ENCODE measurements at regions not wholly inside any gene's neighbourhood (a gene's known extent, or its start where the extent isn't known, plus 50 kb on each side); places are given as distances from the start of the nearest gene placed in this dataset.
"Not testable (repeated sequence)": the region's sequence is repeated elsewhere in the genome, so short reads cannot be mapped to it uniquely, and the experiment has no call there.

DNA sequence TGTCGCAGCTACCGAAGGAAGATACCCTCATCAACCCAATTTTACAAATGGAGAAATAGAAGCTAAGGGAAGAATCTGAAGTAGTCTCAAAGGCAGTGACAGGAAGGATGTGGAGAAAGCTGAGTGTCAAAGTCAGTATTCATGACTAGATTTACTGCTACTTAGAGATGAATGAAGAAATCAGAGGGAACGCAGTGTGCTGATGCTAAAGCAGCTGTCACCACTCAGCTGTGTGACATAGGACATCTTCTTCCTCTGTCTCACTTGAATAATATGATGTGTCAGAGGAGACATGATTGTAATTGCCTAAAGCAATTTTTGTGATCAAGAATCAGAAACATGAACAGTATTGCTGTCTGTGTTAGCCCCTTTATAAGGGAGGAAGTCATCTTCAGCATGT lies 54.1 kb downstream of the RAB6D start:
- DNase-seq (ENCODE audit: low read depth, low spot score) = not testable (repeated sequence)

- DNase-seq (ENCODE audit: low read depth, low spot score) = peak; percentile 41
These were observed 63.8 kb downstream of the RAB6D start for GRCh38 chr2:131300153-131300552.

- not testable (repeated sequence) for DNase-seq (ENCODE audit: low read depth, low spot score)
These were observed 68.5 kb downstream of the POTEE start for GRCh38 chr2:131277857-131278256.

DNA sequence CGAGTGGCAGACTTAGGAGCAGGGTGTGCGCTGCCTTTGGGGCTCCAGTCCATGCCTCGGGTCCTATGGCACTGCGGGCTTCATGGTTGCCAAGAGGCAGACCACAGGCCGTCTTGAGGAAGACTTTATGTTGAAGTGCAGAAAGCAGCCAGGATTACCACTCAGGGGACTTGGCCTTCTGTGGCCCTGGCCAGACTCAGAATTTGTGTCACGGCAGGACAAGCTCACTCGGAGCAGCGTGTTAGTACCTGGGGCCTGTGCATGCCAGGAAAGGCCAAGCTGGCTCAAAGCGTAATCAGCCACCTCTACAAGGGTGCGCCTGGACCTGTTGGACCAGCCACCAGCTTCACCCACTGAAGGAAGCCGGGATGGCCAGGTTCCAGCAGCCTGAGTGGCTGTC lies 68.0 kb downstream of the POTEE start:
- not testable (repeated sequence) for DNase-seq (ENCODE audit: low read depth, low spot score)

DNA sequence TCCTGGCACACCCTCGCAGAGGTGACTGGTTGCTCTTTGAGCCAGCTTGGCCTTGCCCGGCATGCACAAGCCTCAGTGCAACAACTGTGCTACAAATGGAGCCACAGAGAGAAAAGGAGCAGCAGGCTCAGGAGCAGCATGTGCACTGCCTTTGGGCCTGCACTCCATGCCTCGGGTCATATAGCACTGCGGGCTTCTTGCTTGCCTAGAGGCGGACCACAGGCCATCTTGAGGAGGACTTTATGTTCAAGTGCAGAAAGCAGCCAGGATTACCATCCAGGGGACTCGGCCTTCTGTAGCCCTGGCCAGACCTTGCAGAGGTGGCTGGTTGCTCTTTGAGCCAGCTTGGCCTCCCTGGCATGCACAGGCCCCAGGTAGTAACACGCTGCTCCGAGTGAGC lies 62.7 kb downstream of the POTEE start:
- DNase-seq (ENCODE audit: low read depth, low spot score) = not testable (repeated sequence)

GRCh38 chr2:131264034-131264433 lies 54.7 kb downstream of the POTEE start:
- not testable (repeated sequence) for DNase-seq (ENCODE audit: low read depth, low spot score)
